Activated CD4-positive, alpha-beta T cell treated with anti-CD3 and anti-CD28 coated beads, Interleukin-10, Interleukin-2, amounts not matched to agents 100 ng/mL and 50 ng/mL, durations not matched to agents 16 hours and 8 hours (primary cell): ENCODE measurements at regions not wholly inside any gene's neighbourhood (a gene's known extent, or its start where the extent isn't known, plus 50 kb on each side); places are given as distances from the start of the nearest gene placed in this dataset.

Experiments
- DNase-seq: peaks from one replicate; pipeline ENCODE4 v3.0.0-alpha.2; 2020

GRCh38 chr20:10771435-10772140 is 97.8 kb upstream of the JAG1 start:
- no peak for DNase-seq

- no peak for DNase-seq
Observed at GRCh38 chr20:10774357-10774943, 100.7 kb upstream of the JAG1 start.

GRCh38 chr20:10777710-10778109 is 103.9 kb upstream of the JAG1 start:
- no peak for DNase-seq

GRCh38 chr20:10779911-10780310 is 106.1 kb upstream of the JAG1 start:
- DNase-seq, result no peak

- DNase-seq, result no peak
Observed at GRCh38 chr20:10780901-10781300, 107.1 kb upstream of the JAG1 start.

- DNase-seq, result no peak
Observed at GRCh38 chr20:10781526-10781925, 107.7 kb upstream of the JAG1 start.

GRCh38 chr20:10783707-10784553 is 110.1 kb upstream of the JAG1 start:
- no peak for DNase-seq

GRCh38 chr20:10784554-10785183 is 110.9 kb upstream of the JAG1 start:
- DNase-seq, result no peak

GRCh38 chr20:10786678-10787077 is 112.9 kb upstream of the JAG1 start:
- no peak for DNase-seq

GRCh38 chr20:10788055-10788454 is 114.3 kb upstream of the JAG1 start:
- DNase-seq, result no peak

GRCh38 chr20:10788877-10789276 is 115.1 kb upstream of the JAG1 start:
- DNase-seq, result no peak

- DNase-seq, result no peak
Observed at GRCh38 chr20:10789386-10789785, 115.6 kb upstream of the JAG1 start.

GRCh38 chr20:10790013-10790412 is 116.2 kb upstream of the JAG1 start:
- DNase-seq, result no peak

GRCh38 chr20:10792291-10792690 is 118.5 kb upstream of the JAG1 start:
- DNase-seq, result no peak

- DNase-seq, result no peak
Observed at GRCh38 chr20:10793766-10794165, 120.0 kb upstream of the JAG1 start.

- DNase-seq, result no peak
Observed at GRCh38 chr20:10794765-10795164, 121.0 kb upstream of the JAG1 start.

GRCh38 chr20:10795286-10796026 is 121.7 kb upstream of the JAG1 start:
- DNase-seq, result no peak

GRCh38 chr20:10798811-10799210 is 125.0 kb upstream of the JAG1 start:
- no peak for DNase-seq

- DNase-seq, result no peak
Observed at GRCh38 chr20:10799735-10800134, 125.9 kb upstream of the JAG1 start.

GRCh38 chr20:10800288-10800687 is 126.5 kb upstream of the JAG1 start:
- DNase-seq, result no peak

GRCh38 chr20:10802236-10802635 is 128.4 kb upstream of the JAG1 start:
- DNase-seq, result no peak

GRCh38 chr20:10805764-10806163 is 132.0 kb upstream of the JAG1 start:
- no peak for DNase-seq

GRCh38 chr20:10806539-10806938 is 132.7 kb upstream of the JAG1 start:
- DNase-seq, result no peak
